GM23248 (cell line): ENCODE measurements at regions not wholly inside any gene's neighbourhood (a gene's known extent, or its start where the extent isn't known, plus 50 kb on each side); places are given as distances from the start of the nearest gene placed in this dataset.

Source experiments
- EZH2 ChIP-seq: fragments of 200-600 bp; sonication (generic); IDR thresholded peaks from 2 replicates; pipeline ENCODE4 v1.6.1; 2018; ENCODE audit warnings: antibody characterized with exemption, mild to moderate bottlenecking; ENCODE audit not compliant: insufficient read depth, poor library complexity, severe bottlenecking
- EZH2phosphoT487 ChIP-seq: fragments of 200-600 bp; sonication (generic); IDR thresholded peaks from 2 replicates; pipeline ENCODE4 v1.6.1; 2018; ENCODE audit warnings: antibody characterized with exemption, moderate library complexity, mild to moderate bottlenecking, low read depth; ENCODE audit not compliant: insufficient read depth

DNA sequence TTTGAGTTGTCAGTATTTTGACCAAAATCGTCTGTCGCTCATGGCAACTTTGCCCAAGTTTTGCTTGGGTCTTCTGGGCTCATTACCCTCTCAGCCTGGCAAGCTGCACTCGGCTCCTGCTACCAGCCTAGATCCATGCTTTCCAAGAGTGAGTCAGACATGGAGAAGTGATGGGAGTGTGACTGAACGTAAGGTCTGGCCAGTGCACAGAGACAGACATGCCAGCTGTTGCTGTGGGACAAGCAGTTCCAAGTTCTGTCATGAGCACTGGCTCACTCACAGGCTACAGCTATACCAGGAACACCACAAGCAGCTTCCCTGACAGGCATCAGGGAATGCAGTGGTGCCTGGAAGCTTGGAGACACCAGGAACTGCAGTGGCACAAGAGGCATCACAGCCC is 338.9 kb downstream of the KDM5D start:
- TF ChIP-seq EZH2phosphoT487 = no peak
- no peak for TF ChIP-seq EZH2
